MM.1S (cell line): ENCODE measurements at regions not wholly inside any gene's neighbourhood (a gene's known extent, or its start where the extent isn't known, plus 50 kb on each side); places are given as distances from the start of the nearest gene placed in this dataset.

ENCODE experiments used
- DNase-seq: peaks from one replicate; pipeline ENCODE4 v3.0.0-alpha.2; 2015
- H2AFZ ChIP-seq: fragments of 300-600 bp; sonication (generic); 2 replicates; pipeline ENCODE4 v1.6.0; 2016; ENCODE audit warnings: antibody characterized with exemption, low read length
- H3F3A ChIP-seq: fragments of 300-600 bp; sonication (generic); 2 replicates; pipeline ENCODE4 v1.6.1; 2016; ENCODE audit warnings: mild to moderate bottlenecking, antibody characterized with exemption, low read length, moderate library complexity, mixed read lengths; ENCODE audit not compliant: insufficient read depth
- H3K27ac ChIP-seq: fragments of 300-600 bp; sonication (generic); 2 replicates; pipeline ENCODE4 v1.5.1; 2016; ENCODE audit warnings: mild to moderate bottlenecking, low read length
- H3K27me3 ChIP-seq: fragments of 300-600 bp; sonication (generic); replicated peaks from 2 replicates; pipeline ENCODE4 v1.6.0; 2016; ENCODE audit warnings: low read length; ENCODE audit not compliant: insufficient read depth
- H3K36me3 ChIP-seq: fragments of 300-600 bp; sonication (generic); replicated peaks from 2 replicates; pipeline ENCODE4 v1.6.1; 2016; ENCODE audit warnings: mild to moderate bottlenecking, low read length, mixed read lengths; ENCODE audit not compliant: insufficient read depth
- H3K4me1 ChIP-seq: fragments of 300-600 bp; sonication (generic); 2 replicates; pipeline ENCODE4 v1.6.1; 2016; ENCODE audit warnings: low read length, mixed read lengths
- H3K4me2 ChIP-seq: fragments of 300-600 bp; sonication (generic); 2 replicates; pipeline ENCODE4 v1.6.0; 2016; ENCODE audit warnings: low read depth, low read length
- H3K4me3 ChIP-seq: fragments of 300-600 bp; sonication (generic); 2 replicates; pipeline ENCODE4 v1.5.1; 2016; ENCODE audit warnings: low read length, mixed read lengths
- H3K79me2 ChIP-seq: fragments of 300-600 bp; sonication (generic); 2 replicates; pipeline ENCODE4 v1.6.1; 2016; ENCODE audit warnings: mixed run types, low read length, mixed read lengths
- H3K9ac ChIP-seq: fragments of 300-600 bp; sonication (generic); 2 replicates; pipeline ENCODE4 v1.6.1; 2016; ENCODE audit warnings: low read length, mixed read lengths
- H3K9me2 ChIP-seq: fragments of 300-600 bp; sonication (generic); replicated peaks from 2 replicates; pipeline ENCODE4 v1.6.1; 2016; ENCODE audit warnings: mild to moderate bottlenecking, low read length, mixed read lengths; ENCODE audit not compliant: insufficient read depth
- H3K9me3 ChIP-seq: fragments of 300-600 bp; sonication (generic); replicated peaks from 2 replicates; pipeline ENCODE4 v1.6.1; 2016; ENCODE audit warnings: mild to moderate bottlenecking, low read length, mixed read lengths; ENCODE audit not compliant: insufficient read depth
- H4K20me1 ChIP-seq: fragments of 300-600 bp; sonication (generic); 2 replicates; pipeline ENCODE4 v1.6.1; 2016; ENCODE audit warnings: mild to moderate bottlenecking, low read length, moderate library complexity, mixed read lengths; ENCODE audit not compliant: insufficient read depth
- CTCF ChIP-seq: fragments of 300-600 bp; sonication (generic); IDR thresholded peaks from 2 replicates; pipeline ENCODE4 v1.5.1; 2016; ENCODE audit warnings: antibody characterized with exemption, low read length, mixed read lengths
- EZH2 ChIP-seq: fragments of 300-600 bp; sonication (generic); optimal IDR thresholded peaks from 2 replicates; pipeline ENCODE3; 2017; ENCODE audit warnings: low read depth, mild to moderate bottlenecking, antibody characterized with exemption, low read length, mixed read lengths
- EZH2phosphoT487 ChIP-seq: fragments of 300-600 bp; sonication (generic); IDR thresholded peaks from 2 replicates; pipeline ENCODE4 v1.6.1; 2018; ENCODE audit warnings: antibody characterized with exemption, low read length

GRCh38 chr7:4552985-4553384 is 129.1 kb upstream of the FOXK1 start:
- Histone ChIP-seq H3F3A (no peaks in the 10 kb centered on the region), H3K27ac (no peak overlapping the region), H3K27me3 (no peaks in the 10 kb centered on the region), H3K9me3 (no peaks in the 10 kb centered on the region), H3K4me1 (no peaks in the 10 kb centered on the region), H3K4me2 (no peak overlapping the region), H4K20me1 (no peaks in the 10 kb centered on the region), H3K36me3 (no peaks in the 10 kb centered on the region), H3K79me2 (no peaks in the 10 kb centered on the region), H3K9me2 (no peaks in the 10 kb centered on the region), H3K4me3 (no peak overlapping the region), H2AFZ (no peak overlapping the region), H3K9ac (no peak overlapping the region)
- DNase-seq = no peak
- TF ChIP-seq CTCF (no peak), EZH2 (no peak), EZH2phosphoT487 (no peak)

- H3K9ac ChIP-seq = no peak overlapping the region
- H3K27ac ChIP-seq = no peak overlapping the region
- no peak overlapping the region for H2AFZ ChIP-seq
- no peaks in the 10 kb centered on the region for H4K20me1 ChIP-seq
- no peaks in the 10 kb centered on the region for H3K4me1 ChIP-seq
- H3K9me3 ChIP-seq = no peaks in the 10 kb centered on the region
- H3K4me3 ChIP-seq = no peak overlapping the region
- H3K9me2 ChIP-seq = no peaks in the 10 kb centered on the region
- no peaks in the 10 kb centered on the region for H3K36me3 ChIP-seq
- H3K4me2 ChIP-seq = no peak overlapping the region
- TF ChIP-seq EZH2phosphoT487 = no peak
- DNase-seq = no peak
- no peaks in the 10 kb centered on the region for H3F3A ChIP-seq
- no peaks in the 10 kb centered on the region for H3K79me2 ChIP-seq
- no peaks in the 10 kb centered on the region for H3K27me3 ChIP-seq
These were observed 125.0 kb upstream of the FOXK1 start for GRCh38 chr7:4556868-4557793.

- H3K27ac ChIP-seq = no peak overlapping the region
- H3K4me1 ChIP-seq = no peaks in the 10 kb centered on the region
- no peak overlapping the region for H3K9ac ChIP-seq
- no peaks in the 10 kb centered on the region for H3K9me2 ChIP-seq
- H3K79me2 ChIP-seq = no peaks in the 10 kb centered on the region
- no peak for TF ChIP-seq EZH2phosphoT487
- no peak for TF ChIP-seq EZH2
- no peak for TF ChIP-seq CTCF
- H2AFZ ChIP-seq = no peak overlapping the region
- H3K9me3 ChIP-seq = no peaks in the 10 kb centered on the region
- H3K36me3 ChIP-seq = no peaks in the 10 kb centered on the region
- H3F3A ChIP-seq = no peaks in the 10 kb centered on the region
- no peak overlapping the region for H3K4me3 ChIP-seq
- DNase-seq = no peak
- no peaks in the 10 kb centered on the region for H4K20me1 ChIP-seq
- no peak overlapping the region for H3K4me2 ChIP-seq
- no peaks in the 10 kb centered on the region for H3K27me3 ChIP-seq
These were observed 120.3 kb upstream of the FOXK1 start for GRCh38 chr7:4561795-4562194.

- no peak overlapping the region for H3K4me2 ChIP-seq
- no peak overlapping the region for H3K9ac ChIP-seq
- TF ChIP-seq EZH2 (no peak), EZH2phosphoT487 (no peak), CTCF (no peak)
- H4K20me1 ChIP-seq = no peaks in the 10 kb centered on the region
- no peak overlapping the region for H2AFZ ChIP-seq
- H3K4me1 ChIP-seq = no peaks in the 10 kb centered on the region
- no peaks in the 10 kb centered on the region for H3F3A ChIP-seq
- H3K27ac ChIP-seq = no peak overlapping the region
- H3K79me2 ChIP-seq = no peaks in the 10 kb centered on the region
- H3K4me3 ChIP-seq = no peak overlapping the region
- no peaks in the 10 kb centered on the region for H3K9me3 ChIP-seq
- no peaks in the 10 kb centered on the region for H3K27me3 ChIP-seq
- H3K9me2 ChIP-seq = no peaks in the 10 kb centered on the region
- no peak for DNase-seq
- no peaks in the 10 kb centered on the region for H3K36me3 ChIP-seq
These were observed 115.4 kb upstream of the FOXK1 start for GRCh38 chr7:4566714-4567113.
